T47D (cell line): ENCODE measurements at regions not wholly inside any gene's neighbourhood (a gene's known extent, or its start where the extent isn't known, plus 50 kb on each side); places are given as distances from the start of the nearest gene placed in this dataset.
A peak's percentile ranks its signal among the peaks of the same experiment; 100 is the strongest.

Experiments
- DNase-seq, 2 experiments: peaks; one replicate each; pipeline versions ENCODE4 v3.0.0 to v3.0.0-alpha.2; 2011 to 2012; ENCODE audit warnings: low read depth in 1 of 2, low spot score in 1 of 2
- JUND ChIP-seq: IDR thresholded peaks from 2 replicates; pipeline ENCODE4 v1.6.1; 2012; ENCODE audit warnings: low read depth
- in situ Hi-C: cut with HindIII; loops from 2 replicates; pipeline ENCODE4 v1.10.0; 2016; ENCODE audit warnings: low sequenced_read_pairs, low pct_unique_long_range_greater_than_20kb

- in situ Hi-C loops = no loop called here
- DNase-seq = no peak
- TF ChIP-seq JUND = no peak
Observed at GRCh38 chr5:121174351-121174750, 677.3 kb upstream of the FTMT start.

GRCh38 chr5:121175986-121176385 lies 675.7 kb upstream of the FTMT start:
- in situ Hi-C loops = no loop called here

DNA sequence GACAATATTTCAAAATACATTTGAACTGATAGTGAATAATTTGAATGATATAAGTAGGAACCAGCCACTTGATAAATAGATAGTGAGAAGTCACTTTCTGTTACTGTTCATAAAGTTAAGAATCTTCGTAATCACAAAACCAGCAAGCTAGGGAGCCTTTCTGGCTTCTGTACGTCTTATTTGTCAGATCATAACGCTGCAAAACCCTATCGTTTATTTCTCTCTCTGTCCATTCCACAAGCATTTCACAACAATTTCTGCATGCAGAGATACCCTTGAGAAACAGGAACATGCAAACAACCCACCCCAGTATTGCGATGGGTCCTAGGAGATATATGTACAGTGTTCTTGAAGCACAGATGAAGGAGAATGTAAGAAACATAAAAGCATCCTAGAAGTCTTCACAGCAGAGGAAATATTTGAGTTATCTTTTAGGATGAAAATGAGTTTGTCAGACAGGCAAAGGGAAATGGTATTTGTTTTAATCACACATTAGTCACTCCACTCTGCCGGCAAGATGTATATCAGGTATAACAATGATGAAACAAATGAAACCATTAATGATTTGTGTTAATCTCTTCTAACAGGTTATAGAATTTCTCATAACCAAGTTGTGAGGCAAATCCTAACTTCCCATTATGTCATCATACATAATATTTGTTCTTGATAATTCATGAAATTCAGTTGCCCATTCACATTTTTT lies 668.7 kb upstream of the FTMT start:
- TF ChIP-seq JUND = no peak
- no peak for DNase-seq
- in situ Hi-C loops = no loop called here

More at GRCh38 chr5:121175986-121176385, 675.7 kb upstream of the FTMT start:
- no peak for TF ChIP-seq JUND
- no peak for DNase-seq

DNA sequence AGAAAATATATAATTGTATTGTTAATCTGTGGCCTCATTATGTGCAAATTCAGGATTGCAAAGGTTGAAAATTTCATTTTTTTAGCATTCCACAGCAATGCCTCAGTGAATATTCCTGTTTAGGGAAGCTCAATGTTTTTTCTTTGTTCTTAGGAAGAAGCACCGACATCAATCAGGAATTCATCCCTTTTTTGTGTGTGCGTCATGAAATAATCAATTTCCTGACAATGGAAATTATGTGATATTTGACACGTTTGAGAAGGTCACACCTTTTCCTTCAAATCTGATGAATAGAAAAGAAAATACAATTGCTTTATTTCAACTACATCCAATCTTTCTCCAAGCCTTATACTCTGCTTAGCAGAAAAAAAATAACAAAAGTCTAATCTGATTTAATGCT lies 662.8 kb upstream of the FTMT start:
- in situ Hi-C loops = no loop called here
- DNase-seq = no peak
- TF ChIP-seq JUND = no peak

DNA sequence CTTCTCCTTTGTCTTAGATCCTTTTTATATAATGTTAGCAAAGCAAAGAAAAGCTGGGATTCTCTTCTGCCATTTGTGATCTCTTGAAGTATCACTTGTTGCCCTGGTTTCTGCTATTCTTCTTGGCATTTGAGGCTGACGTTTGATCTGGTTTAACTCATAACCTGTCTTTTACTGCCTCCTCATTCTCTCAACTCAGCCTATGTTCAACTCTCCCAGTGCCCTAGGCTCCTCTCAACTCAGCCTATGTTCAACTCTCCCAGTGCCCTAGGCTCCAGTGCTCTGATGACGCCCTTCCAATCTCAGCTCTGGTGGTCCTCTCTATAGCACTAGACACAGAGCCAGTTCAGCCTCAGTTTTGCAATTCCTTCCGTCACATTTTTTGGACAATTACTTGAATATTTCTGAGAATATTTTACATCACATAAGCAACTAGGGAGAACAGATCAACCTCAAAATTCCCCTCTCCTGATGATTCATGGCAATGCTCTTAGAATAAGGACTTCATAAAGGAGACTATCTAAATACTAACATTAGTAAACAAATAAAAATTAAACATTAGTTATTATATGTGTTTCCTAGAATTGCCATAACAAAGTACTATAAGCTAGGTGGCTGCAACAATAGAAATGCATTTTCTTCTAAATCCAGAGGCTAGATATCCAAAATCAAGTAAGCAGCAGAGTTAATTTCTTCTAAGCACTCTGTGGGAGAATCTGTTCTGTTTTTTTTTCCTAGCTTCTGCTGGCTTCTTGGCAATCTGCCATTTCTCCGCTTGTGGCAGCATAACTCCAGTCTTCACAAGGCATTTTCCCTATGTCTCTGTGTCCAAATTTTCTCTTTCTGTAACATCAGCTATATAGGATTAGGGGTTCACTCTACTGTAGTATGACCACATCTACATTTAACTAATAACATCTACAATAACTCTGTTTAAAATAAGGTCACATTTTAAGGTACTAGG lies 662.1 kb upstream of the FTMT start:
- in situ Hi-C loops = no loop called here
- TF ChIP-seq JUND = no peak
- DNase-seq = peak in 1 of 2 experiments; percentile 30

DNA sequence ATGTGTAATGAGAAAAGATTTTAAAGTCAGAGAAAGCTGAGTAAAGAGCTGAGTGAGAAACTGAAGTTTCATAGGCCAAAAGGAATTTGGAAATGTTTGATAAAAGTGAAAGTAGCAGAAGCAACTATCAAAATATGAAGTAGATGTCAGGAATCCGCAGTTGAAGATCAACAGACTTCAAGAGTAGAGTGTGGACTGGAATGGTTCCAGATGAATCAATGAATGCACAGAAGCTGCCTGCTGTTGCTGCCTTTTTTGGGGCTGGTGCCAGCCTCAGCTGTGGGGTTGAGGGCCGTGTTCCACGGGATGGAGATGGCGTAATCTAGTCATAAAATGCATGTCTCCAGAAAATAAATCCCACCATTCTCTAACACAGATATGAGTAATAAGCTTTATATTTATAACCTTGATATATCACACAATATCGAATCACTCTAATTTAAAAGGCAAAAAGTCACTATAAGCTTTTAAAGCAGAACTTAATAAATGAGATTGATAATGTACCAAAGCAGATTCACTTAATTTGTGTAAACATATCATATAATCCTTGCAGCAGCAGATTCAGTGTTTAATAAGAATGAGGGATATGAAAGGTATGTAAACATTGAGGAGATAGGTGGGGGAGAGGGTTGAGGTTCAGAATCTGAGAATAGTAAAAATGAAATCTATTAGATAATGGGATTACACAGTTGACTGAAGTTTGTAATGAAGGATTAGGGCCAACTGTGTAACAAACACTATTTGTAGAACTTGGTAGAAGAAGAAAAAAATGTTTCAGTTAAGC lies 652.3 kb upstream of the FTMT start:
- in situ Hi-C loops = no loop called here
- TF ChIP-seq JUND = no peak
- no peak for DNase-seq

GRCh38 chr5:121218086-121218485 lies 633.6 kb upstream of the FTMT start:
- TF ChIP-seq JUND = no peak
- in situ Hi-C loops = no loop called here
- DNase-seq = no peak

DNA sequence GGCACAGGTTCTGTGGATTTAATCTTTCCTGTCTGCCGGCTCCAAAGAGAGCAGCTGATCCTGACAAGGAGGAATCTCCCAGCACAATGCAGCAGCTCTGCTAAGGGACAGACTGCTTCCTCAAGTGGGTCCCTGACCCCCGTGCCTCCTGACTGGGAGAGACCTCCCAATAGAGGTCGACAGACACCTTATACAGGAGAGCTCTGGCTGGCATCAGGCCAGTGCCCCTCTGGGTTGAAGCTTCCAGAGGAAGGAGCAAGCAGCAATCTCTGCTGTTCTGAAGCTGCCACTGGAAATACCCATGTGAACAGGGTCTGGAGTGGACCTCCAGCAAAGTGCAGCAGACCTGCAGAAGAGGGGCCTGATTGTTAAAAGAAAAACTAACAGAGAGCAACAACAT lies 630.2 kb upstream of the FTMT start:
- in situ Hi-C loops = no loop called here
- TF ChIP-seq JUND = no peak
- no peak for DNase-seq

DNA sequence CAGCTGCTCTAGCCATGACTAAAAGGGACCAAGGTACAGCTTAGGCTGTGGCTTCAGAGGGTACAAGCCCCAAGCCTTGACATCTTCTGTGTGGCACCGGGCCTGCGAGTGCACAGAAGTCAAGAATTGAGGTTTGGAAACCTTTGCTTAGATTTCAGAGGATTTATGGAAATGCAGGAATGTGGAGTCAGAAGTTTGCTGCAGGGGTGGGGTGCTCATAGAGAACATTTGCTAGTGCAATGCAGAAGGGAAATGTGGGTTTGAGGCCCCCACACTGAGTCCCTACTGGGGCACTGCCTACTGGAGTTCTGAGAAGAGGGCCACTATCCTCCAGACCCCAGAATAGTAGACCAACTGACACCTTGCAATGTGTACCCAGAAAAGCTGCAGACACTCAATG lies 624.9 kb upstream of the FTMT start:
- DNase-seq = no peak
- in situ Hi-C loops = no loop called here
- no peak for TF ChIP-seq JUND

- no peak for TF ChIP-seq JUND
- in situ Hi-C loops = no loop called here
Observed at GRCh38 chr5:121239951-121240350, 611.7 kb upstream of the FTMT start.

DNA sequence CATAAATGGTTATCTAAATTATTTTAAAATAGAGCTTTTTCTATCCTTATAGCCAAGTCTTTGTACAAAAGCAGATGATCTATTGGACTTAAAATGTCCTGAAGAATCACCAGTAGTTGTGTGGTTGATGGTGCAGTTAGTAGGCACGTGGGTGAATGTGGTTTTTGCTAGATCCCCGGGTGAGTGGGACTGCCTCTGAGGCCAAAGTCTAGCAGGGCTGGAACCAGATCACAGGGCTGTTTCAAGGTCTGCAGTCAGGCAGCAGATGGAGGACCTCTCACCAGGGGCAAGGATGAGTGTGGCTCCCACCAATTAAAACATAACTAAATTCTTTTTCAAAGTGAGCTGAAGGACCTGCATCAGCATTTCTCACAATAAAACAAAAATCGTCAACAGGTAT lies 604.7 kb upstream of the FTMT start:
- in situ Hi-C loops = no loop called here
- DNase-seq = no peak
- no peak for TF ChIP-seq JUND

More at GRCh38 chr5:121239951-121240350, 611.7 kb upstream of the FTMT start:
- DNase-seq = no peak

GRCh38 chr5:121251954-121252353 lies 599.7 kb upstream of the FTMT start:
- DNase-seq = no peak
- in situ Hi-C loops = no loop called here
- TF ChIP-seq JUND = no peak

DNA sequence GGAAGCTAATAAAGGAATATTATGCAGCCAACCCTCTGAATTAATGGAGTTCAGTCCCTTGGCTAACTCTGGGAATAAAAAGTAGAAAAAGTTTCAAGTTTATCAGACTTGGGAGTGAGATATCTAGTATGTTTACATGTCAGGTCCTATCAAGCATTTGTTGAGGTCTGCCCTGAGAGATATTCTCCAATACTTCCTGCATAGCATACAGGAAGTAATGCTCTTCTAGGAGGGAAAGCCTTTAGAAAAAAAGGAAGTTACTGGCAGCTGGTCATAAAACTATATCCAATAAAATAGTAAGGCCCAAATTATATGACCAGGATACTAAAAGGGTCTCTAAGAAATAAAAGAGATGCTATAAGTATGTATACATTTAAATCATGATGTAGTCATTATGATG lies 594.1 kb upstream of the FTMT start:
- TF ChIP-seq JUND = no peak
- in situ Hi-C loops = no loop called here
- DNase-seq = no peak
